ENCODE measurements at regions not wholly inside any gene's neighbourhood (a gene's known extent, or its start where the extent isn't known, plus 50 kb on each side); places are given as distances from the start of the nearest gene placed in this dataset.

DNA sequence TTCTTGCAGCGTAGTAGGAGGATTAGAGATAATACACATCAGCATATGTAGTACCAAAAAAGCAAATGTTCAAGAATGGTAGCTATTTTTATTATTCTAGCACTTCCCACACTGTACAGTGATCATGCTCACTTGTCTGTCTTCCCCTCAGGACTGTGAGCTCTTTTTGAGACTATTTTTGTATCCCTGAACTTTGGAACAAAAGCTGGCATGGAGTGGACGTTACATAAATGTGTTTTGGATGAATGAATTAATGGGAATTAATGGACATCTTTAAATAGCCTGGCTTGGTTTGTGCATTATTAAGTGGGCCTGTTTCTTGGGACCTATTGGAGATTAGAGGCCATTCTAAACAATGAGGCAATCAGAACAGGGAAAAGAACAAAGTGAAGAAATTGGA lies 243.7 kb downstream of the CD83 start:
- intact Hi-C loops (cut with micrococcal nuclease; ENCODE audit: unreplicated experiment), result no loop called here
- H3K27ac ChIP-seq (ENCODE audit: low read depth, low read length, poor library complexity, severe bottlenecking), result no peak overlapping the region
- no peaks in the 10 kb centered on the region for H3K36me3 ChIP-seq (ENCODE audit: insufficient read depth, low read length)
- no peaks in the 10 kb centered on the region for H4K20me1 ChIP-seq (ENCODE audit: insufficient read depth, low read length)
- no peaks in the 10 kb centered on the region for H3K9me3 ChIP-seq (ENCODE audit: low read length)
- no peaks in the 10 kb centered on the region for H3K79me2 ChIP-seq (ENCODE audit: insufficient read depth, low read depth, low read length)
- TF ChIP-seq EZH2phosphoT487 (IDR thresholded peaks at IDR 0.05; ENCODE audit: borderline replicate concordance, low read depth, low read length), result no peak
- TF ChIP-seq, protein P1, sequence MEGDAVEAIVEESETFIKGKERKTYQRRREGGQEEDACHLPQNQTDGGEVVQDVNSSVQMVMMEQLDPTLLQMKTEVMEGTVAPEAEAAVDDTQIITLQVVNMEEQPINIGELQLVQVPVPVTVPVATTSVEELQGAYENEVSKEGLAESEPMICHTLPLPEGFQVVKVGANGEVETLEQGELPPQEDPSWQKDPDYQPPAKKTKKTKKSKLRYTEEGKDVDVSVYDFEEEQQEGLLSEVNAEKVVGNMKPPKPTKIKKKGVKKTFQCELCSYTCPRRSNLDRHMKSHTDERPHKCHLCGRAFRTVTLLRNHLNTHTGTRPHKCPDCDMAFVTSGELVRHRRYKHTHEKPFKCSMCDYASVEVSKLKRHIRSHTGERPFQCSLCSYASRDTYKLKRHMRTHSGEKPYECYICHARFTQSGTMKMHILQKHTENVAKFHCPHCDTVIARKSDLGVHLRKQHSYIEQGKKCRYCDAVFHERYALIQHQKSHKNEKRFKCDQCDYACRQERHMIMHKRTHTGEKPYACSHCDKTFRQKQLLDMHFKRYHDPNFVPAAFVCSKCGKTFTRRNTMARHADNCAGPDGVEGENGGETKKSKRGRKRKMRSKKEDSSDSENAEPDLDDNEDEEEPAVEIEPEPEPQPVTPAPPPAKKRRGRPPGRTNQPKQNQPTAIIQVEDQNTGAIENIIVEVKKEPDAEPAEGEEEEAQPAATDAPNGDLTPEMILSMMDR (conservative IDR thresholded peaks at IDR 0.05; ENCODE audit: low read length), result no peak
- H3K9me2 ChIP-seq (ENCODE audit: insufficient read depth, low read length), result no peaks in the 10 kb centered on the region
- POLR2A ChIA-PET, result interaction anchor here (0.9 to 2.5 kb wide), 3 partner anchors 9 to 14 kb away, joined by 3 to 12 read pairs (median 3); no protein-coding TSS in a partner anchor
- no peak overlapping the region for H2AFZ ChIP-seq (ENCODE audit: low read length)
- CTCF ChIA-PET (ENCODE audit: unreplicated experiment), result no interaction called here
- no peak for DNase-seq (ENCODE audit: low spot score)
- BruUV-seq (replicated peaks), result no TSS peak
- H3K4me1 ChIP-seq (ENCODE audit: insufficient read depth, low read length, poor library complexity, severe bottlenecking), result no peaks in the 10 kb centered on the region
- H3K4me2 ChIP-seq (ENCODE audit: low read length), result no peak overlapping the region
- H3K4me3 ChIP-seq (ENCODE audit: low read depth, low read length, poor library complexity, severe bottlenecking), result no peak overlapping the region

GRCh38 chr6:14361956-14362587 lies 244.5 kb downstream of the CD83 start:
- intact Hi-C loops (cut with micrococcal nuclease; ENCODE audit: unreplicated experiment), result no loop called here
- BruUV-seq (replicated peaks), result no TSS peak

GRCh38 chr6:14364370-14364769 lies 246.8 kb downstream of the CD83 start:
- Histone ChIP-seq H3K27ac (ENCODE audit: low read depth, low read length, poor library complexity, severe bottlenecking) (no peak overlapping the region), H3K4me1 (ENCODE audit: insufficient read depth, low read length, poor library complexity, severe bottlenecking) (peaks cover 4% of the 10 kb centered on the region), H2AFZ (ENCODE audit: low read length) (no peak overlapping the region), H3K79me2 (ENCODE audit: insufficient read depth, low read depth, low read length) (no peaks in the 10 kb centered on the region), H4K20me1 (ENCODE audit: insufficient read depth, low read length) (no peaks in the 10 kb centered on the region), H3K9me2 (ENCODE audit: insufficient read depth, low read length) (no peaks in the 10 kb centered on the region), H3K36me3 (ENCODE audit: insufficient read depth, low read length) (no peaks in the 10 kb centered on the region), H3K4me3 (ENCODE audit: low read depth, low read length, poor library complexity, severe bottlenecking) (no peak overlapping the region), H3K9me3 (ENCODE audit: low read length) (no peaks in the 10 kb centered on the region), H3K4me2 (ENCODE audit: low read length) (no peak overlapping the region)
- DNase-seq (ENCODE audit: low spot score), result no peak
- intact Hi-C loops (cut with micrococcal nuclease; ENCODE audit: unreplicated experiment), result no loop called here
- no TSS peak for BruUV-seq (replicated peaks)
- CTCF ChIA-PET (ENCODE audit: unreplicated experiment), result no interaction called here
- POLR2A ChIA-PET, result interaction anchor here (1.1 kb wide), 1 partner anchor 16 kb away, joined by 3 read pairs; no protein-coding TSS in a partner anchor
- TF ChIP-seq, protein P1 (conservative IDR thresholded peaks at IDR 0.05; ENCODE audit: low read length), result no peak
- TF ChIP-seq EZH2phosphoT487 (IDR thresholded peaks at IDR 0.05; ENCODE audit: borderline replicate concordance, low read depth, low read length), result no peak

More at GRCh38 chr6:14361956-14362587, 244.5 kb downstream of the CD83 start:
- H3K79me2 ChIP-seq (ENCODE audit: insufficient read depth, low read depth, low read length), result no peaks in the 10 kb centered on the region
- ChIA-PET CTCF (ENCODE audit: unreplicated experiment) (no interaction called here), POLR2A (interaction anchor here (1.3 to 2.5 kb wide), 2 partner anchors 12 to 15 kb away, joined by 3 to 12 read pairs; no protein-coding TSS in a partner anchor)
- TF ChIP-seq EZH2phosphoT487 (IDR thresholded peaks at IDR 0.05; ENCODE audit: borderline replicate concordance, low read depth, low read length), result no peak
- no peaks in the 10 kb centered on the region for H4K20me1 ChIP-seq (ENCODE audit: insufficient read depth, low read length)
- H3K4me3 ChIP-seq (ENCODE audit: low read depth, low read length, poor library complexity, severe bottlenecking), result no peak overlapping the region
- H3K4me2 ChIP-seq (ENCODE audit: low read length), result no peak overlapping the region
- DNase-seq (ENCODE audit: low spot score), result no peak
- no peaks in the 10 kb centered on the region for H3K4me1 ChIP-seq (ENCODE audit: insufficient read depth, low read length, poor library complexity, severe bottlenecking)
- no peak overlapping the region for H2AFZ ChIP-seq (ENCODE audit: low read length)
- H3K27ac ChIP-seq (ENCODE audit: low read depth, low read length, poor library complexity, severe bottlenecking), result no peak overlapping the region
- H3K9me3 ChIP-seq (ENCODE audit: low read length), result no peaks in the 10 kb centered on the region
- H3K9me2 ChIP-seq (ENCODE audit: insufficient read depth, low read length), result no peaks in the 10 kb centered on the region
- no peaks in the 10 kb centered on the region for H3K36me3 ChIP-seq (ENCODE audit: insufficient read depth, low read length)
